A673 (cell line): ENCODE measurements at regions not wholly inside any gene's neighbourhood (a gene's known extent, or its start where the extent isn't known, plus 50 kb on each side); places are given as distances from the start of the nearest gene placed in this dataset.

ENCODE experiments used
- BruUV-seq: library from RNA; stranded (reverse); fragments of 400-500 nt; replicated peaks from 2 replicates; lab custom pipeline; 2021; lab: Mats Ljungman, UMichigan
- CTCF ChIA-PET: fragments of 300-600 bp; sonication (Branson Sonifier 250); formaldehyde crosslinking; loops from one replicate; lab custom pipeline; 2022; ENCODE audit warnings: antibody characterized with exemption; lab: Charles Lee
- POLR2A ChIA-PET: fragments of 300-600 bp; sonication (Branson Sonifier 250); formaldehyde crosslinking; loops from one replicate; lab custom pipeline; 2022; ENCODE audit warnings: antibody characterized with exemption; ENCODE audit not compliant: low non-redundant PET; lab: Charles Lee
- DNase-seq: peaks from one replicate; pipeline ENCODE4 v3.0.0-alpha.2; 2015; ENCODE audit warnings: low spot score
- H3K27ac ChIP-seq: fragments of 200-600 bp; sonication (generic); 2 replicates; pipeline ENCODE4 v1.5.1; 2016; ENCODE audit warnings: mixed run types, low read depth, mild to moderate bottlenecking, mixed read lengths, antibody characterized with exemption, low read length; ENCODE audit not compliant: poor library complexity, severe bottlenecking
- H3K27me3 ChIP-seq: fragments of 200-600 bp; sonication (generic); replicated peaks from 2 replicates; pipeline ENCODE4 v1.6.1; 2017; ENCODE audit warnings: mixed run types, low read depth, mild to moderate bottlenecking, mixed read lengths, antibody characterized with exemption, low read length; ENCODE audit not compliant: insufficient read depth, poor library complexity
- H3K36me3 ChIP-seq: fragments of 200-600 bp; sonication (generic); 2 replicates; pipeline ENCODE4 v1.6.1; 2016; ENCODE audit warnings: mixed run types, mild to moderate bottlenecking, mixed read lengths, antibody characterized with exemption, low read length; ENCODE audit not compliant: insufficient read depth, poor library complexity, severe bottlenecking
- H3K4me1 ChIP-seq: fragments of 200-600 bp; sonication (generic); 2 replicates; pipeline ENCODE4 v1.6.1; 2017; ENCODE audit warnings: mixed run types, mild to moderate bottlenecking, mixed read lengths, antibody characterized with exemption, low read length; ENCODE audit not compliant: insufficient read depth, poor library complexity, severe bottlenecking
- H3K4me3 ChIP-seq: fragments of 200-600 bp; sonication (generic); 2 replicates; pipeline ENCODE4 v1.5.1; 2016; ENCODE audit warnings: low read depth, mixed run types, mild to moderate bottlenecking, mixed read lengths, low read length; ENCODE audit not compliant: poor library complexity, severe bottlenecking
- H3K9me3 ChIP-seq: fragments of 200-600 bp; sonication (generic); 2 replicates; pipeline ENCODE4 v1.6.1; 2016; ENCODE audit warnings: mixed run types, low read depth, mild to moderate bottlenecking, mixed read lengths, antibody characterized with exemption, low read length; ENCODE audit not compliant: poor library complexity, severe bottlenecking
- EZH2 ChIP-seq: fragments of 200-600 bp; sonication (generic); IDR thresholded peaks from 2 replicates; pipeline ENCODE4 v1.6.1; 2017; ENCODE audit warnings: borderline replicate concordance, low read depth, mild to moderate bottlenecking, mixed read lengths, antibody characterized with exemption, low read length; ENCODE audit not compliant: poor library complexity, severe bottlenecking
- intact Hi-C: fragments of 100-400 bp; cut with micrococcal nuclease; formaldehyde crosslinking; loops from one replicate; pipeline ENCODE4 v1.10.0; 2022; ENCODE audit not compliant: unreplicated experiment
- TF ChIP-seq, protein P1 (sequence below): fragments of 300-800, 200-600 bp; sonication (generic); conservative IDR thresholded peaks from 2 replicates; pipeline ENCODE4 v1.5.1; 2017; ENCODE audit warnings: low read depth, mild to moderate bottlenecking, antibody characterized with exemption, low read length, moderate library complexity, mixed read lengths

DNA sequence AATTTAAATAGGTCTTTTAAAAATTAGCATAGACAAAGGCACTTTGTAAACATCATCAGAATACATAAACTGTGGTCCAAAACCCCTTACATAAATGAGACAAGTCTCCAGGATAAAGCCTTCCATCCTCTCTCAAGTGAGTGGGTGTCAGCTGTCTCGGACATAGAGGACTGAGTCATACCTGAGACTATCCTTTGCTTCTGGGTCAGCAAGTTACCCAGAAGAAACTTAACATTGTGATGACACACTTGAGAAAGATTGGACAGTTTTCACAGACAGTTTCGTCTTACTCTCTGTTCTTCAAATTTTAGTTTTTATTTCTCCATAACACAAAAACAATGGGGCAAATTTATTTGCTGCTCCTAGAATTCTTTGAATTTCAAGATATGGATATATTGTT, 838.0 kb downstream of the DHX35 start:
- Histone ChIP-seq H3K36me3 (no peaks in the 10 kb centered on the region), H3K27me3 (peaks cover 4% of the 10 kb centered on the region), H3K9me3 (peaks cover 8% of the 10 kb centered on the region), H3K4me3 (no peak overlapping the region), H3K4me1 (no peaks in the 10 kb centered on the region), H3K27ac (no peak overlapping the region)
- intact Hi-C loops: no loop called here
- BruUV-seq: no TSS peak
- no peak for TF ChIP-seq EZH2
- TF ChIP-seq, protein P1, sequence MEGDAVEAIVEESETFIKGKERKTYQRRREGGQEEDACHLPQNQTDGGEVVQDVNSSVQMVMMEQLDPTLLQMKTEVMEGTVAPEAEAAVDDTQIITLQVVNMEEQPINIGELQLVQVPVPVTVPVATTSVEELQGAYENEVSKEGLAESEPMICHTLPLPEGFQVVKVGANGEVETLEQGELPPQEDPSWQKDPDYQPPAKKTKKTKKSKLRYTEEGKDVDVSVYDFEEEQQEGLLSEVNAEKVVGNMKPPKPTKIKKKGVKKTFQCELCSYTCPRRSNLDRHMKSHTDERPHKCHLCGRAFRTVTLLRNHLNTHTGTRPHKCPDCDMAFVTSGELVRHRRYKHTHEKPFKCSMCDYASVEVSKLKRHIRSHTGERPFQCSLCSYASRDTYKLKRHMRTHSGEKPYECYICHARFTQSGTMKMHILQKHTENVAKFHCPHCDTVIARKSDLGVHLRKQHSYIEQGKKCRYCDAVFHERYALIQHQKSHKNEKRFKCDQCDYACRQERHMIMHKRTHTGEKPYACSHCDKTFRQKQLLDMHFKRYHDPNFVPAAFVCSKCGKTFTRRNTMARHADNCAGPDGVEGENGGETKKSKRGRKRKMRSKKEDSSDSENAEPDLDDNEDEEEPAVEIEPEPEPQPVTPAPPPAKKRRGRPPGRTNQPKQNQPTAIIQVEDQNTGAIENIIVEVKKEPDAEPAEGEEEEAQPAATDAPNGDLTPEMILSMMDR: no peak
- no peak for DNase-seq
- ChIA-PET CTCF (no interaction called here), POLR2A (no interaction called here)

GRCh38 chr20:39799366-39799965, 837.3 kb downstream of the DHX35 start:
- Histone ChIP-seq H3K4me1 (no peaks in the 10 kb centered on the region), H3K27ac (no peak overlapping the region), H3K36me3 (no peaks in the 10 kb centered on the region), H3K27me3 (peaks cover 4% of the 10 kb centered on the region), H3K4me3 (no peak overlapping the region), H3K9me3 (peaks cover 8% of the 10 kb centered on the region)
- POLR2A ChIA-PET: no interaction called here
- no TSS peak for BruUV-seq
- CTCF ChIA-PET: no interaction called here
- intact Hi-C loops: no loop called here
- DNase-seq: no peak
- TF ChIP-seq EZH2: no peak
- TF ChIP-seq, protein P1: no peak

GRCh38 chr20:39795401-39796272, 833.5 kb downstream of the DHX35 start:
- peaks cover 4% of the 10 kb centered on the region for H3K27me3 ChIP-seq
- H3K4me3 ChIP-seq: no peak overlapping the region
- CTCF ChIA-PET: no interaction called here
- TF ChIP-seq, protein P1: no peak
- no peak for TF ChIP-seq EZH2
- no peak for DNase-seq
- BruUV-seq: no TSS peak
- peaks cover 8% of the 10 kb centered on the region for H3K9me3 ChIP-seq
- no peaks in the 10 kb centered on the region for H3K36me3 ChIP-seq
- POLR2A ChIA-PET: no interaction called here
- H3K27ac ChIP-seq: no peak overlapping the region
- H3K4me1 ChIP-seq: no peaks in the 10 kb centered on the region
- intact Hi-C loops: no loop called here
